RWPE1 (cell line): ENCODE measurements at regions not wholly inside any gene's neighbourhood (a gene's known extent, or its start where the extent isn't known, plus 50 kb on each side); places are given as distances from the start of the nearest gene placed in this dataset.

Experiments
- CTCF ChIA-PET: fragments of 350-600 bp; sonication (Branson Sonifier 250); formaldehyde crosslinking; extraction: SDS; loops from one replicate; lab custom pipeline; 2021; lab: Yijun Ruan, JAX
- POLR2A ChIA-PET: fragments of 400-600 bp; formaldehyde crosslinking; extraction: SDS; loops from one replicate; lab custom pipeline; 2020; ENCODE audit warnings: antibody characterized with exemption; ENCODE audit not compliant: low non-redundant PET; lab: Yijun Ruan, JAX
- DNase-seq: peaks from one replicate; pipeline ENCODE4 v3.0.0; 2012; ENCODE audit warnings: low spot score
- H3K27ac ChIP-seq: fragments of 450-650 bp; 2 replicates; pipeline ENCODE4 v1.5.1; 2017
- TF ChIP-seq, protein P1 (sequence below): fragments of 450-650 bp; conservative IDR thresholded peaks from 2 replicates; pipeline ENCODE4 v1.5.1; 2017; ENCODE audit warnings: low read depth, mild to moderate bottlenecking

GRCh38 chr6:150466196-150466595 lies 97.4 kb downstream of the IYD start:
- CTCF ChIA-PET: no interaction called here
- TF ChIP-seq, protein P1, sequence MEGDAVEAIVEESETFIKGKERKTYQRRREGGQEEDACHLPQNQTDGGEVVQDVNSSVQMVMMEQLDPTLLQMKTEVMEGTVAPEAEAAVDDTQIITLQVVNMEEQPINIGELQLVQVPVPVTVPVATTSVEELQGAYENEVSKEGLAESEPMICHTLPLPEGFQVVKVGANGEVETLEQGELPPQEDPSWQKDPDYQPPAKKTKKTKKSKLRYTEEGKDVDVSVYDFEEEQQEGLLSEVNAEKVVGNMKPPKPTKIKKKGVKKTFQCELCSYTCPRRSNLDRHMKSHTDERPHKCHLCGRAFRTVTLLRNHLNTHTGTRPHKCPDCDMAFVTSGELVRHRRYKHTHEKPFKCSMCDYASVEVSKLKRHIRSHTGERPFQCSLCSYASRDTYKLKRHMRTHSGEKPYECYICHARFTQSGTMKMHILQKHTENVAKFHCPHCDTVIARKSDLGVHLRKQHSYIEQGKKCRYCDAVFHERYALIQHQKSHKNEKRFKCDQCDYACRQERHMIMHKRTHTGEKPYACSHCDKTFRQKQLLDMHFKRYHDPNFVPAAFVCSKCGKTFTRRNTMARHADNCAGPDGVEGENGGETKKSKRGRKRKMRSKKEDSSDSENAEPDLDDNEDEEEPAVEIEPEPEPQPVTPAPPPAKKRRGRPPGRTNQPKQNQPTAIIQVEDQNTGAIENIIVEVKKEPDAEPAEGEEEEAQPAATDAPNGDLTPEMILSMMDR: no peak
- POLR2A ChIA-PET: no interaction called here
- H3K27ac ChIP-seq: no peak overlapping the region
- DNase-seq: peak; percentile 44

- CTCF ChIA-PET: no interaction called here
- TF ChIP-seq, protein P1: no peak
- H3K27ac ChIP-seq: no peak overlapping the region
- POLR2A ChIA-PET: no interaction called here
- no peak for DNase-seq
These were observed 101.3 kb downstream of the IYD start for GRCh38 chr6:150470131-150470530.

DNA sequence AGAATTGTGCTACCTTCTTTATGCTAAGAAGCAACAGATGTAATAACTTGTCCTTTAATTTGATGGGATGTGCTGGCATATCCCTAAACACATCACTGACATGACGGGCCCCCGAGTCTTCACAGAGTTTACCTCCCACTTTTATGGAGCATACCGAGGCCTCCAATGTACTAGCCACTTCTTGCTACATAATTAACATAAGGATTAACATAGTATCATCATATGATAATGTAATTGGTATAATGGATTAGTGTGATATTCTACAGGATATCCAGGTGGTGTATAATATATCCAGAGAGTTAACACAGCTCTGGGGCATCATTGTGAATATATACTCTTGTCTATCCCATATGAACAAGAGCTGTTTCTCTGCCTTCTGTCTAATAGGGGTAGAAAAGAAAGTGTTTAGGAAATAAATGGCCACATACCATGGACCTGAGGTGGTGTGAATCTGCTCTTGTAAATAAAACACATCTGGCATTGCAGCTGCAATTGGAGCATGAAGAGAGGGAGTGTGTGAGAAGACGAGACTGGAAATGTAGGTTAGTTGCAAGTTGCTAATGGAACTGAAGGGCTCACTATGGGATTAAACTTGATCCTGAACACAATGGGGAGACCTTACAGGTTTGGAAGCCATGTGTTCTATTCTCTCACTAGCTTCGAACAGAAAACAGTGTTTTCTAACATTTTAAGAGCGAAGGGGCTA lies 102.3 kb downstream of the IYD start:
- ChIA-PET POLR2A (no interaction called here), CTCF (interaction anchor here (0.7 kb wide), 1 partner anchor 12 kb away, joined by 3 read pairs; no protein-coding TSS in a partner anchor)
- H3K27ac ChIP-seq: no peak overlapping the region
- DNase-seq: no peak
- TF ChIP-seq, protein P1: no peak

GRCh38 chr6:150478656-150479545 lies 110.1 kb downstream of the IYD start:
- DNase-seq: no peak
- no peak overlapping the region for H3K27ac ChIP-seq
- TF ChIP-seq, protein P1: no peak
- POLR2A ChIA-PET: no interaction called here
- CTCF ChIA-PET: interaction anchor here (0.7 kb wide), 1 partner anchor 1138 kb away, joined by 3 read pairs; no protein-coding TSS in a partner anchor

GRCh38 chr6:150482883-150483409 lies 114.1 kb downstream of the IYD start:
- POLR2A ChIA-PET: no interaction called here

More at GRCh38 chr6:150482883-150483409, 114.1 kb downstream of the IYD start:
- no peak overlapping the region for H3K27ac ChIP-seq
- TF ChIP-seq, protein P1: no peak
- CTCF ChIA-PET: no interaction called here
- no peak for DNase-seq
